H1 (cell line): ENCODE measurements at regions not wholly inside any gene's neighbourhood (a gene's known extent, or its start where the extent isn't known, plus 50 kb on each side); places are given as distances from the start of the nearest gene placed in this dataset.
A peak's percentile ranks its signal among the peaks of the same experiment; 100 is the strongest.

Experiments
- CTCF ChIA-PET: fragments of 300-600 bp; sonication (Branson Sonifier 250); formaldehyde crosslinking; loops from one replicate; lab custom pipeline; 2021; ENCODE audit not compliant: partially characterized antibody; lab: Charles Lee
- POLR2A ChIA-PET: fragments of 300-600 bp; sonication (Branson Sonifier 250); formaldehyde crosslinking; loops from one replicate; lab custom pipeline; 2021; ENCODE audit warnings: inconsistent platforms; ENCODE audit not compliant: partially characterized antibody; lab: Charles Lee
- DNase-seq, 2 experiments: peaks; one replicate each; pipeline versions ENCODE4 v3.0.0 to v3.0.0-alpha.2; 2010 to 2022; ENCODE audit warnings: low spot score in 2 of 2, low read depth in 1 of 2, mixed read lengths in 1 of 2
- FAIRE-seq: peaks from 2 replicates; lab custom pipeline; 2011; peaks lifted over from hg19 to GRCh38; lab: Jason Lieb, UNC
- H2AFZ ChIP-seq: 2 replicates; pipeline ENCODE4 v1.8.1; 2012; ENCODE audit warnings: low read length, inconsistent platforms
- H2AK5ac ChIP-seq: 2 replicates; pipeline ENCODE4 v1.6.1; 2013; ENCODE audit warnings: low read depth, low read length
- H2BK120ac ChIP-seq: replicated peaks from 2 replicates; pipeline ENCODE3; 2013; ENCODE audit warnings: low read depth, low read length, inconsistent platforms
- H2BK12ac ChIP-seq: 2 replicates; pipeline ENCODE4 v1.6.1; 2013; ENCODE audit warnings: low read depth, low read length
- H2BK15ac ChIP-seq: 2 replicates; pipeline ENCODE4 v1.6.1; 2013; ENCODE audit warnings: low read length
- H2BK20ac ChIP-seq: 2 replicates; pipeline ENCODE4 v1.6.1; 2013; ENCODE audit warnings: low read length
- H2BK5ac ChIP-seq: 2 replicates; pipeline ENCODE4 v1.6.1; 2013; ENCODE audit warnings: low read depth, low read length
- H3K14ac ChIP-seq: 2 replicates; pipeline ENCODE4 v1.6.1; 2013; ENCODE audit warnings: inconsistent platforms; ENCODE audit not compliant: insufficient read length
- H3K18ac ChIP-seq: 2 replicates; pipeline ENCODE4 v1.6.1; 2013; ENCODE audit warnings: low read length; ENCODE audit errors: extremely low read depth
- H3K23ac ChIP-seq: 2 replicates; pipeline ENCODE4 v1.6.1; 2013; ENCODE audit warnings: inconsistent platforms; ENCODE audit not compliant: insufficient read length
- H3K23me2 ChIP-seq: 2 replicates; pipeline ENCODE4 v1.6.1; 2013; ENCODE audit warnings: low read depth, low read length
- H3K27ac ChIP-seq: 2 replicates; pipeline ENCODE4 v1.6.1; 2011; ENCODE audit warnings: low read depth, low read length, inconsistent platforms
- H3K27me3 ChIP-seq, 4 experiments: replicated peaks in 1 of 4; 1 replicate in 1 of 4; 2 replicates in 3 of 4; pipeline versions ENCODE4 v1.6.1 to v1.8.1; 2011 to 2013; ENCODE audit warnings: low read length in 3 of 4, mild to moderate bottlenecking in 3 of 4, inconsistent platforms in 2 of 4, mixed read lengths in 2 of 4, moderate library complexity in 1 of 4; ENCODE audit not compliant: control insufficient read depth in 3 of 4, insufficient read depth in 3 of 4; ENCODE audit errors: extremely low read depth in 1 of 4
- H3K36me3 ChIP-seq, 4 experiments: 2 replicates each; pipeline versions ENCODE4 v1.6.1 to v1.8.1; 2011 to 2013; ENCODE audit warnings: mild to moderate bottlenecking in 4 of 4, low read length in 3 of 4, moderate library complexity in 2 of 4, control low read depth in 1 of 4, inconsistent platforms in 1 of 4; ENCODE audit not compliant: insufficient read depth in 4 of 4, control insufficient read depth in 2 of 4
- H3K4ac ChIP-seq: replicated peaks from 2 replicates; pipeline ENCODE3; 2013; ENCODE audit warnings: low read length, low read depth, mixed read lengths, inconsistent platforms; ENCODE audit not compliant: insufficient read length
- H3K4me1 ChIP-seq, 4 experiments: replicated peaks in 1 of 4; 1 replicate in 1 of 4; 2 replicates in 3 of 4; pipeline versions ENCODE4 v1.6.1 to v1.8.1; 2011 to 2013; ENCODE audit warnings: low read length in 3 of 4, inconsistent platforms in 2 of 4, mixed read lengths in 1 of 4; ENCODE audit not compliant: insufficient read depth in 4 of 4, control insufficient read depth in 3 of 4
- H3K4me2 ChIP-seq, 2 experiments: 2 replicates each; pipeline versions ENCODE4 v1.6.1 to v1.8.1; 2011 to 2013; ENCODE audit warnings: low read depth in 2 of 2, low read length in 2 of 2, control low read depth in 1 of 2, inconsistent platforms in 1 of 2, mild to moderate bottlenecking in 1 of 2; ENCODE audit not compliant: insufficient read depth in 1 of 2
- H3K4me3 ChIP-seq, 4 experiments: fragments of 200-600, 300-600 bp in 1 of 4; sonication (generic), shearing (Covaris generic), sonication (Bioruptor Twin) in 1 of 4; 2 replicates each; pipeline versions ENCODE4 v1.5.1 to v1.8.1; 2011 to 2016; ENCODE audit warnings: low read length in 4 of 4, low read depth in 3 of 4, control low read depth in 2 of 4, inconsistent platforms in 2 of 4, mild to moderate bottlenecking in 2 of 4, mixed read lengths in 1 of 4, moderate library complexity in 1 of 4; ENCODE audit not compliant: insufficient read depth in 2 of 4; ENCODE audit errors: extremely low read depth in 1 of 4
- H3K56ac ChIP-seq: replicated peaks from 2 replicates; pipeline ENCODE3; 2013; ENCODE audit warnings: low read depth, mild to moderate bottlenecking, mixed read lengths, low read length, inconsistent platforms; ENCODE audit not compliant: insufficient read length
- H3K79me1 ChIP-seq: 2 replicates; pipeline ENCODE4 v1.6.1; 2013; ENCODE audit warnings: low read depth, low read length, control low read depth
- H3K79me2 ChIP-seq, 2 experiments: 2 replicates each; pipeline versions ENCODE4 v1.6.1 to v1.8.1; 2012 to 2013; ENCODE audit warnings: low read length in 2 of 2, mild to moderate bottlenecking in 2 of 2, inconsistent platforms in 1 of 2; ENCODE audit not compliant: insufficient read depth in 2 of 2, control insufficient read depth in 1 of 2
- H3K9ac ChIP-seq, 4 experiments: replicated peaks in 1 of 4; 1 replicate in 1 of 4; 2 replicates in 3 of 4; pipeline versions ENCODE4 v1.6.1 to v1.8.1; 2011 to 2013; ENCODE audit warnings: low read depth in 3 of 4, low read length in 3 of 4, control low read depth in 2 of 4, mild to moderate bottlenecking in 2 of 4, moderate library complexity in 2 of 4, inconsistent platforms in 1 of 4; ENCODE audit errors: extremely low read depth in 1 of 4
- H3K9me3 ChIP-seq, 2 experiments: 2 replicates each; pipeline versions ENCODE4 v1.6.1 to v1.8.1; 2012 to 2013; ENCODE audit warnings: mild to moderate bottlenecking in 2 of 2, moderate library complexity in 2 of 2, control low read depth in 1 of 2, inconsistent platforms in 1 of 2, low read depth in 1 of 2, low read length in 1 of 2, mixed read lengths in 1 of 2; ENCODE audit not compliant: insufficient read depth in 2 of 2
- H4K20me1 ChIP-seq, 2 experiments: replicated peaks in 1 of 2; 2 replicates each; pipeline versions ENCODE3 to v1.8.1; 2011 to 2013; ENCODE audit warnings: inconsistent platforms in 2 of 2, low read length in 2 of 2, mild to moderate bottlenecking in 1 of 2; ENCODE audit not compliant: insufficient read depth in 2 of 2, control insufficient read depth in 1 of 2
- H4K5ac ChIP-seq: 2 replicates; pipeline ENCODE4 v1.6.1; 2013; ENCODE audit warnings: low read length, low read depth, mixed read lengths, inconsistent platforms; ENCODE audit not compliant: insufficient read length
- H4K8ac ChIP-seq: 2 replicates; pipeline ENCODE4 v1.8.0; 2013; ENCODE audit warnings: mild to moderate bottlenecking, moderate library complexity, low read length, inconsistent platforms; ENCODE audit not compliant: insufficient read depth; ENCODE audit errors: extremely low read depth
- H4K91ac ChIP-seq: replicated peaks from 2 replicates; pipeline ENCODE3; 2013; ENCODE audit warnings: low read length, mixed read lengths, inconsistent platforms; ENCODE audit not compliant: insufficient read length
- EP300 ChIP-seq, 2 experiments: IDR thresholded peaks; 1 replicate in 1 of 2; 2 replicates in 1 of 2; pipeline ENCODE4 v1.6.1; 2011 to 2012; ENCODE audit warnings: low read depth in 2 of 2, low read length in 2 of 2, mild to moderate bottlenecking in 2 of 2, borderline replicate concordance in 1 of 2, inconsistent platforms in 1 of 2, moderate library complexity in 1 of 2
- JUN ChIP-seq: IDR thresholded peaks from 2 replicates; pipeline ENCODE4 v1.6.1; 2011; ENCODE audit warnings: low read depth, mild to moderate bottlenecking, improper control_type of control experiment, low read length
- JUND ChIP-seq: IDR thresholded peaks from 2 replicates; pipeline ENCODE4 v1.6.1; 2011; ENCODE audit warnings: mild to moderate bottlenecking, improper control_type of control experiment, low read length
- RBBP5 ChIP-seq: IDR thresholded peaks from 2 replicates; pipeline ENCODE4 v1.7.1; 2012; ENCODE audit warnings: low read depth, mild to moderate bottlenecking, inconsistent platforms, low read length, moderate library complexity, borderline replicate concordance
- SRF ChIP-seq: IDR thresholded peaks from 2 replicates; pipeline ENCODE4 v1.6.1; 2011; ENCODE audit warnings: mild to moderate bottlenecking, low read depth, low read length, moderate library complexity
- SUZ12 ChIP-seq: fragments of 200-600 bp; sonication (generic); IDR thresholded peaks from 2 replicates; pipeline ENCODE4 v1.6.1; 2012; ENCODE audit warnings: mild to moderate bottlenecking, inconsistent platforms, low read length, moderate library complexity, mixed read lengths
- WGBS, 2 experiments: shearing (Covaris generic) in 1 of 2; methylation state at CpG; one replicate each; pipeline versions ENCODE4 v1.1.6 to v1.1.7; 2013 to 2015; ENCODE audit warnings: low lambda C conversion rate in 2 of 2, mixed read lengths in 2 of 2, inconsistent platforms in 1 of 2, low coverage in 1 of 2, missing lambda C conversion rate in 1 of 2; ENCODE audit not compliant: insufficient replicate concordance in 2 of 2, insufficient coverage in 1 of 2, insufficient read length in 1 of 2; ENCODE audit errors: extremely low coverage in 1 of 2, missing lambda C conversion rate in 1 of 2; 5-methylcytosine and 5-hydroxymethylcytosine counted together

- Histone ChIP-seq H3K23ac (no peak overlapping the region), H3K4ac (no peak overlapping the region), H3K79me2 (no peaks in the 10 kb centered on the region), H4K5ac (no peak overlapping the region), H2BK12ac (no peak overlapping the region), H2AFZ (peak overlapping the region; percentile 38; the same call in 1 of the 2 replicates), H4K20me1 (no peaks in the 10 kb centered on the region), H3K4me1 (no peaks in the 10 kb centered on the region), H2BK120ac (no peak overlapping the region), H2BK15ac (no peak overlapping the region), H3K14ac (no peak overlapping the region), H4K8ac (no peak overlapping the region), H3K4me2 (no peak overlapping the region), H3K79me1 (no peaks in the 10 kb centered on the region), H3K9ac (no peak overlapping the region), H3K23me2 (no peaks in the 10 kb centered on the region), H2BK20ac (no peak overlapping the region), H3K18ac (no peak overlapping the region), H3K4me3 (no peak overlapping the region), H2BK5ac (no peak overlapping the region), H4K91ac (no peak overlapping the region), H3K27me3 (no peaks in the 10 kb centered on the region), H3K56ac (no peak overlapping the region), H3K27ac (no peak overlapping the region), H3K36me3 (no peaks in the 10 kb centered on the region), H2AK5ac (no peak overlapping the region), H3K9me3 (no peaks in the 10 kb centered on the region)
- no peak for TF ChIP-seq SRF
- peak; percentile 52; the same call in 1 of the 2 replicates for TF ChIP-seq JUND
- TF ChIP-seq SUZ12, result no peak
- TF ChIP-seq EP300 (IDR thresholded peaks at IDR 0.05; ENCODE audit: borderline replicate concordance in 1 of 2, low read depth in 2 of 2, low read length in 2 of 2), result no peak
- TF ChIP-seq RBBP5, result no peak
- 0 out of 2 replicates have a peak, but pooled peaks have one; percentile 32 for TF ChIP-seq JUN
- WGBS, 2 experiments, result 92% methylated on average over 1 of the region's 1 CpG; no CpG with 5 or more reads in 1 of the 2 experiments
- ChIA-PET POLR2A (no interaction called here), CTCF (interaction anchor here (1.6 kb wide), 1 partner anchor 22 kb away, joined by 3 read pairs; no protein-coding TSS in a partner anchor)
- no peak for DNase-seq
- FAIRE-seq, result no peak
Observed at GRCh38 chr6:127026247-127026646, 92.2 kb upstream of the RSPO3 start.
